HepG2 (cell line): ENCODE measurements at regions not wholly inside any gene's neighbourhood (a gene's known extent, or its start where the extent isn't known, plus 50 kb on each side); places are given as distances from the start of the nearest gene placed in this dataset.

Experiments
- GRHL1 ChIP-seq: sonication (generic); formaldehyde crosslinking; conservative IDR thresholded peaks from 2 replicates; pipeline ENCODE4 v1.8.0; 2022; ENCODE audit warnings: missing genetic modification reagents
- HMGA1 ChIP-seq: sonication (generic); formaldehyde crosslinking; conservative IDR thresholded peaks from 2 replicates; pipeline ENCODE4 v1.4.0; 2020; ENCODE audit warnings: missing genetic modification reagents
- ZBTB26 ChIP-seq: IDR thresholded peaks from 2 replicates; pipeline ENCODE4 v1.6.1; 2016; ENCODE audit warnings: missing compliant biosample characterization, missing genetic modification reagents, borderline replicate concordance
- ZBTB7B ChIP-seq: sonication (generic); formaldehyde crosslinking; IDR thresholded peaks from 2 replicates; pipeline ENCODE4 v1.4.0; 2020; ENCODE audit warnings: missing genetic modification reagents
- ZNF280B ChIP-seq: sonication (generic); formaldehyde crosslinking; IDR thresholded peaks from 2 replicates; pipeline ENCODE4 v1.5.0; 2020; ENCODE audit warnings: missing genetic modification reagents, mild to moderate bottlenecking, borderline replicate concordance
- ZNF598 ChIP-seq: sonication (generic); formaldehyde crosslinking; IDR thresholded peaks from 2 replicates; pipeline ENCODE4 v1.5.1; 2020; ENCODE audit warnings: mild to moderate bottlenecking, missing genetic modification reagents, borderline replicate concordance
- ZNF713 ChIP-seq: sonication (generic); formaldehyde crosslinking; IDR thresholded peaks from 2 replicates; pipeline ENCODE4 v1.4.0; 2020; ENCODE audit warnings: mild to moderate bottlenecking, missing genetic modification reagents

GRCh38 chr11:28743061-28743550, 634.9 kb downstream of the METTL15 start (continued):
- TF ChIP-seq ZBTB26 (CRISPR knock-in tag) (no peak), GRHL1 (CRISPR knock-in tag) (no peak), ZNF598 (CRISPR knock-in tag) (no peak), ZNF280B (CRISPR knock-in tag) (no peak), ZNF713 (CRISPR knock-in tag) (no peak), HMGA1 (CRISPR knock-in tag) (no peak), ZBTB7B (CRISPR knock-in tag) (no peak)
